PC-3 (cell line): ENCODE measurements at regions not wholly inside any gene's neighbourhood (a gene's known extent, or its start where the extent isn't known, plus 50 kb on each side); places are given as distances from the start of the nearest gene placed in this dataset.

Experiments
- ATAC-seq: fragments of 200-7000 bp; cut with Tn5 transposase; 2 replicates; pipeline ENCODE4 v1.9.1; 2020; ENCODE audit warnings: mild to moderate bottlenecking, moderate library complexity
- BruUV-seq: library from RNA; stranded (reverse); fragments of 400-500 nt; replicated peaks from 2 replicates; lab custom pipeline; 2021; lab: Mats Ljungman, UMichigan
- CTCF ChIA-PET: fragments of 300-600 bp; sonication (Branson Sonifier 250); formaldehyde crosslinking; loops from one replicate; lab custom pipeline; 2022; ENCODE audit warnings: antibody characterized with exemption; lab: Charles Lee
- POLR2A ChIA-PET: fragments of 300-600 bp; sonication (Branson Sonifier 250); formaldehyde crosslinking; loops from one replicate; lab custom pipeline; 2022; ENCODE audit warnings: antibody characterized with exemption; ENCODE audit not compliant: unreplicated experiment; lab: Charles Lee
- DNase-seq: peaks from one replicate; pipeline ENCODE4 v3.0.0-alpha.2; 2015
- H2AFZ ChIP-seq: fragments of 300-600 bp; sonication (generic); 2 replicates; pipeline ENCODE4 v1.6.0; 2016; ENCODE audit warnings: antibody characterized with exemption, low read length
- H3F3A ChIP-seq: fragments of 300-600 bp; sonication (generic); one replicate; pipeline ENCODE4 v1.6.0; 2017; ENCODE audit warnings: antibody characterized with exemption, low read length, control low read depth, mild to moderate bottlenecking; ENCODE audit not compliant: unreplicated experiment
- H3K27ac ChIP-seq: fragments of 300-600 bp; sonication (generic); 2 replicates; pipeline ENCODE4 v1.5.1; 2016; ENCODE audit warnings: mild to moderate bottlenecking, low read length
- H3K27me3 ChIP-seq: fragments of 300-600 bp; sonication (generic); 2 replicates; pipeline ENCODE4 v1.6.1; 2016; ENCODE audit warnings: low read length, mixed read lengths
- H3K36me3 ChIP-seq: fragments of 300-600 bp; sonication (generic); 2 replicates; pipeline ENCODE4 v1.6.1; 2016; ENCODE audit warnings: low read depth, mixed run types, low read length, mixed read lengths
- H3K4me1 ChIP-seq: fragments of 300-600 bp; sonication (generic); 2 replicates; pipeline ENCODE4 v1.5.1; 2016; ENCODE audit warnings: low read length; ENCODE audit not compliant: insufficient read depth
- H3K4me2 ChIP-seq: fragments of 300-600 bp; sonication (generic); 2 replicates; pipeline ENCODE4 v1.6.0; 2016; ENCODE audit warnings: low read length
- H3K4me3 ChIP-seq: fragments of 300-600 bp; sonication (generic); 2 replicates; pipeline ENCODE4 v1.5.1; 2016; ENCODE audit warnings: mild to moderate bottlenecking, low read length, mixed read lengths
- H3K79me2 ChIP-seq: fragments of 300-600 bp; sonication (generic); 2 replicates; pipeline ENCODE4 v1.6.1; 2017; ENCODE audit warnings: low read length, mixed read lengths
- H3K9ac ChIP-seq: fragments of 300-600 bp; sonication (generic); 2 replicates; pipeline ENCODE4 v1.6.0; 2016; ENCODE audit warnings: mild to moderate bottlenecking, low read length
- H3K9me2 ChIP-seq: fragments of 300-600 bp; sonication (generic); replicated peaks from 2 replicates; pipeline ENCODE4 v1.6.1; 2016; ENCODE audit warnings: mixed run types, low read length, mixed read lengths
- H3K9me3 ChIP-seq: fragments of 300-600 bp; sonication (generic); 2 replicates; pipeline ENCODE4 v1.6.1; 2016; ENCODE audit warnings: low read length, mixed read lengths
- H4K20me1 ChIP-seq: fragments of 300-600 bp; sonication (generic); 2 replicates; pipeline ENCODE4 v1.6.1; 2016; ENCODE audit warnings: low read length, mixed read lengths
- EZH2 ChIP-seq: fragments of 300-600 bp; sonication (generic); IDR thresholded peaks from one replicate; pipeline ENCODE4 v1.6.1; 2017; ENCODE audit warnings: antibody characterized with exemption, mild to moderate bottlenecking, low read length; ENCODE audit not compliant: unreplicated experiment
- EZH2phosphoT487 ChIP-seq: fragments of 300-600 bp; sonication (generic); IDR thresholded peaks from 2 replicates; pipeline ENCODE4 v1.6.1; 2018; ENCODE audit warnings: mild to moderate bottlenecking, antibody characterized with exemption, low read length, borderline replicate concordance
- intact Hi-C: fragments of 100-400 bp; cut with micrococcal nuclease; formaldehyde crosslinking; loops from 2 replicates; pipeline ENCODE4 v1.9.0; 2023
- TF ChIP-seq, protein P1 (sequence below): fragments of 300-600 bp; sonication (generic); conservative IDR thresholded peaks from 2 replicates; pipeline ENCODE4 v1.5.1; 2017; ENCODE audit warnings: antibody characterized with exemption, low read depth, mild to moderate bottlenecking, low read length

DNA sequence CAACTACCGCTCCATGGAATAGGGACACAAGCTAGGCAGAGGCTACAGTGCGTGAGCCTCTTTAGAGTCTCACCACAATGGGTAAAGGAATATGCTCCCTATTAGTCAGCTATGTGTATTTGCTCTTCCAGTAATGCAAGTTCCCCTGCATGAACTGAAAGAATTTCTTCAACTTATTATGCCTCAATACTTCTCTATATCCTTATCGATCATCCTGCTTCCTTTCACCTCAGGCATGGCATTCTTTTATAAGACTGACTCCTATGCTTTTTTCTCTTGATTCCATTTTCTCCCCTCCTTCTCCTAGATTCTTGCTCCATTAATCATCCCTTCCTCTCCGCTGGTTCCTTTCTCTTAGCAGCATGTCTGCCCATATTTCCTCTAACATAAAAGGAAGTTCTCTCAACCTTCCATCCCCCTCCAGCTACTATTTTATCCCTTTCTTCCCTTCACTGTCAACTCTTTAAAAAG is 94.5 kb upstream of the CPM start:
- no TSS peak for BruUV-seq
- ChIA-PET CTCF (no interaction called here), POLR2A (interaction anchor here (0.6 kb wide), 1 partner anchor 90 kb away, joined by 3 read pairs; no protein-coding TSS in a partner anchor)
- DNase-seq (peak; percentile 56), ATAC-seq (peak; percentile 35)
- Histone ChIP-seq H3K27me3 (no peaks in the 10 kb centered on the region), H3F3A (no peaks in the 10 kb centered on the region), H3K9me3 (no peaks in the 10 kb centered on the region), H3K36me3 (no peaks in the 10 kb centered on the region), H2AFZ (no peak overlapping the region), H3K4me2 (peak overlapping the region; percentile 32), H3K9ac (no peak overlapping the region), H3K9me2 (no peaks in the 10 kb centered on the region), H3K4me3 (no peak overlapping the region), H3K27ac (no peak overlapping the region), H4K20me1 (no peaks in the 10 kb centered on the region), H3K79me2 (no peaks in the 10 kb centered on the region), H3K4me1 (peaks cover 37% of the 10 kb centered on the region)
- TF ChIP-seq EZH2phosphoT487 = no peak
- TF ChIP-seq, protein P1, sequence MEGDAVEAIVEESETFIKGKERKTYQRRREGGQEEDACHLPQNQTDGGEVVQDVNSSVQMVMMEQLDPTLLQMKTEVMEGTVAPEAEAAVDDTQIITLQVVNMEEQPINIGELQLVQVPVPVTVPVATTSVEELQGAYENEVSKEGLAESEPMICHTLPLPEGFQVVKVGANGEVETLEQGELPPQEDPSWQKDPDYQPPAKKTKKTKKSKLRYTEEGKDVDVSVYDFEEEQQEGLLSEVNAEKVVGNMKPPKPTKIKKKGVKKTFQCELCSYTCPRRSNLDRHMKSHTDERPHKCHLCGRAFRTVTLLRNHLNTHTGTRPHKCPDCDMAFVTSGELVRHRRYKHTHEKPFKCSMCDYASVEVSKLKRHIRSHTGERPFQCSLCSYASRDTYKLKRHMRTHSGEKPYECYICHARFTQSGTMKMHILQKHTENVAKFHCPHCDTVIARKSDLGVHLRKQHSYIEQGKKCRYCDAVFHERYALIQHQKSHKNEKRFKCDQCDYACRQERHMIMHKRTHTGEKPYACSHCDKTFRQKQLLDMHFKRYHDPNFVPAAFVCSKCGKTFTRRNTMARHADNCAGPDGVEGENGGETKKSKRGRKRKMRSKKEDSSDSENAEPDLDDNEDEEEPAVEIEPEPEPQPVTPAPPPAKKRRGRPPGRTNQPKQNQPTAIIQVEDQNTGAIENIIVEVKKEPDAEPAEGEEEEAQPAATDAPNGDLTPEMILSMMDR = no peak
- no peak for TF ChIP-seq EZH2
- intact Hi-C loops = no loop called here

DNA sequence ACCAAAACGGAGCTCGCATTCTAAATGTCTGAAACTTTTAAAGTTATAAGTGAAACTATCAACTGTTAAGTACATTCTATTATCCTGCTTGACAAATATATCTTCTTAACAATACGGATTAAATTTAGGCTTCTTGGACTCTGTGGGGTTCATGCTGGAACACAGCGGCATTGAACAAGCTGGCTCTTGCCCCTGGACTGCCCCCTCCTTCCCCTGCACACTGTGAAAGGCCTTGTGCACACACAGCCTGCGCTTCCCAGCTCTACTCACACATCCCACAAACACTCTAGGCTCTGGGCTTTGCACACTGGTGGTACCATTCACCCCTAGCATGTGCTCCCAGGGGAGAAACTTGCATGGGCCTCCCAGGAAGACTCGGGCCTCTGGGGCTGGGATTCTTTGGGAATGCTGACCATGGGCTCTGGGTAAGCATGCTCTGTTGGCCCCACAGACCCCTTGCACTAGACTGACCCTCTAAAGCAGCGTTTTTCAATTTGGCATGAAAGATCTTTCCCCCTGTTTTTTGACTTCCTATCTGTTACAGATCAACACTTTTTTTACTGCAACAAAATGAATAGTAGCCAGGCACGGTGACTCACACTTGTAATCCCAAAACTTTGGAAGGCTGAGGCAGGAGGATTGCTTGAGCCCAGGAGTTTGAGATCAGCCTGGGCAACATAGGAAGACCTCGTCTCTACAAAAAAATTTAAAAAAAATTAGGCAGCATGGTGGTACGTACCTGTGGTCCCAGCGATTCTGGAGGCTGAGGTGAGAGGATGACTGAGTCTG is 96.2 kb upstream of the CPM start:
- TF ChIP-seq, protein P1 = no peak
- no peak for TF ChIP-seq EZH2
- no peak for TF ChIP-seq EZH2phosphoT487
- H3K4me3 ChIP-seq = no peak overlapping the region
- H4K20me1 ChIP-seq = no peaks in the 10 kb centered on the region
- no peaks in the 10 kb centered on the region for H3K9me3 ChIP-seq
- H3K4me1 ChIP-seq = peaks cover 33% of the 10 kb centered on the region
- ChIA-PET CTCF (no interaction called here), POLR2A (no interaction called here)
- no peak overlapping the region for H3K9ac ChIP-seq
- H3K79me2 ChIP-seq = no peaks in the 10 kb centered on the region
- no peak overlapping the region for H3K4me2 ChIP-seq
- H3K36me3 ChIP-seq = no peaks in the 10 kb centered on the region
- no peaks in the 10 kb centered on the region for H3K9me2 ChIP-seq
- intact Hi-C loops = no loop called here
- H3K27me3 ChIP-seq = no peaks in the 10 kb centered on the region
- ATAC-seq (no peak), DNase-seq (peak; percentile 47)
- no peak overlapping the region for H2AFZ ChIP-seq
- BruUV-seq = no TSS peak
- H3F3A ChIP-seq = no peaks in the 10 kb centered on the region
- H3K27ac ChIP-seq = no peak overlapping the region

DNA sequence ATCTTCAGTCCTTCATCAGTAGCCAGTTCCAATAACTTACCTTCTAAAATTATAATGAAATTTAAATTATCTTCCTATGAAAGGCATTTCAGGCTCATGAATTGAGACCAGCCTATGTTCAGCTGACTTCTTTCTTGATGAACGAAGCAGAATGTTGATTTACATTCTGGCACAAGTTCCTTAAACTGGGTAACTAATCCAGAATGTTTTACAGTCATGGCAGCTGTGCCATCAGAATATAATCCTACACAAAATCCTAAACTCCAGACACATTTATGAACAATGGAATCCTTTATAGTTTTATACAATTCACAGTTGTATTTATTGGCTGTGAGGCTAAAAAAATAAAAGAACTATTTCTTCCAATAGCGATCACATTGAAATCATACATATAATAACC is 97.3 kb upstream of the CPM start:
- Histone ChIP-seq H3K4me3 (no peak overlapping the region), H2AFZ (no peak overlapping the region), H3K4me1 (peaks cover 22% of the 10 kb centered on the region), H3K27ac (no peak overlapping the region), H3F3A (no peaks in the 10 kb centered on the region), H3K9me3 (no peaks in the 10 kb centered on the region), H3K4me2 (no peak overlapping the region), H3K9ac (no peak overlapping the region), H4K20me1 (no peaks in the 10 kb centered on the region), H3K36me3 (no peaks in the 10 kb centered on the region), H3K9me2 (no peaks in the 10 kb centered on the region), H3K79me2 (no peaks in the 10 kb centered on the region), H3K27me3 (no peaks in the 10 kb centered on the region)
- no TSS peak for BruUV-seq
- ATAC-seq (no peak), DNase-seq (no peak)
- CTCF ChIA-PET = no interaction called here
- POLR2A ChIA-PET = no interaction called here
- intact Hi-C loops = no loop called here
- TF ChIP-seq EZH2 = no peak
- TF ChIP-seq, protein P1 = no peak
